ENCODE measurements at regions not wholly inside any gene's neighbourhood (a gene's known extent, or its start where the extent isn't known, plus 50 kb on each side); places are given as distances from the start of the nearest gene placed in this dataset.
"Not testable (repeated sequence)": the region's sequence is repeated elsewhere in the genome, so short reads cannot be mapped to it uniquely, and the experiment has no call there.

DNA sequence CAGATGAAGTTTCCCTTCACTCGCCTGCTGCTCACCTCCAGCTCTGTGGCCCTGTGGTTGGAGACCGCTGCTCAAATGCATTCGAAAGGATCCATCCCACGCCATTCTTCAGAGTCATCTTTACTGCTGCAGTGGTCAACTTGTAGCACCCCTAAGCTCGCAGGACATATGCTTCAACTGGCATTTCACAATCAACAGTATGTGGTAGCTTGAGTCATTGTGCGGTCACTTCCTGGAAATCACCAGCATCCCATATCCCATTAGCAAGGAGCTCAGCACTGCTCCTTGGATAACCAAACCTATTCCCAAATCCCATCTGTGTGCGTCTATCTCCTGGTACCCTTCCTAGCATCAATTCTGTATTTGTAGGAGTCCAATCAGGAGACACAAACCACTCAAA lies 188.0 kb downstream of the CEP170 start:
- TF ChIP-seq STAT1 (conservative IDR thresholded peaks at IDR 0.05); E2F4 (IDR thresholded peaks at IDR 0.05; ENCODE audit: low read depth, low read length): not testable (repeated sequence)

All from GM12878 (cell line).